Tibial nerve (tissue), 4 donors: ENCODE measurements at regions not wholly inside any gene's neighbourhood (a gene's known extent, or its start where the extent isn't known, plus 50 kb on each side); places are given as distances from the start of the nearest gene placed in this dataset.

Experiments
- CTCF ChIP-seq, 5 experiments: fragments of 200-600 bp in 3 of 5; fragments of 450-650 bp in 2 of 5; sonication (generic) in 3 of 5; IDR thresholded peaks; one replicate each; pipeline ENCODE4 v1.5.1; 2016 to 2019; ENCODE audit warnings: antibody characterized with exemption in 5 of 5, mild to moderate bottlenecking in 3 of 5, moderate library complexity in 2 of 5
- EP300 ChIP-seq, 2 donors: sonication (generic); formaldehyde crosslinking; IDR thresholded peaks; one replicate each; pipeline ENCODE4 v1.6.1; 2017; ENCODE audit warnings: antibody characterized with exemption in 2 of 2, mild to moderate bottlenecking in 1 of 2

- TF ChIP-seq CTCF (IDR thresholded peaks at IDR 0.05): no peak
- no peak for TF ChIP-seq EP300 (IDR thresholded peaks at IDR 0.05)
Observed at GRCh38 chr12:114092981-114093380, 126.9 kb upstream of the RBM19 start.
